Stomach (tissue), 8 donors: ENCODE measurements at regions not wholly inside any gene's neighbourhood (a gene's known extent, or its start where the extent isn't known, plus 50 kb on each side); places are given as distances from the start of the nearest gene placed in this dataset.
"Not testable (repeated sequence)": the region's sequence is repeated elsewhere in the genome, so short reads cannot be mapped to it uniquely, and the experiment has no call there.

ENCODE experiments used
- DNase-seq, 2 donors: peaks; one replicate each; pipeline versions ENCODE4 v3.0.0 to v3.0.0-alpha.2; 2013 to 2019
- H3K27ac ChIP-seq, 5 donors: fragments of 200-600 bp in 4 of 5; sonication (generic) in 4 of 5; one replicate each; pipeline ENCODE4 v1.5.1; 2013 to 2019; ENCODE audit warnings: mild to moderate bottlenecking in 1 of 5, moderate library complexity in 1 of 5
- H3K27me3 ChIP-seq, 3 donors: fragments of 200-600 bp; sonication (generic); one replicate each; pipeline ENCODE4 v1.5.1; 2017 to 2019; ENCODE audit warnings: mixed run types in 1 of 3
- H3K36me3 ChIP-seq, 4 donors: fragments of 200-600 bp; sonication (generic); 1 replicate in 3 of 4; 2 replicates in 1 of 4; pipeline ENCODE4 v1.5.1; 2016 to 2019
- H3K4me1 ChIP-seq, 4 donors: fragments of 200-600 bp; sonication (generic); one replicate each; pipeline ENCODE4 v1.5.1; 2016 to 2019
- H3K4me3 ChIP-seq, 4 donors: fragments of 200-600 bp; sonication (generic) in 3 of 4; one replicate each; pipeline ENCODE4 v1.5.1; 2016 to 2019; ENCODE audit warnings: mild to moderate bottlenecking in 1 of 4
- H3K9me3 ChIP-seq, 4 donors: fragments of 200-600 bp; sonication (generic); one replicate each; pipeline ENCODE4 v1.5.1; 2016 to 2019
- EP300 ChIP-seq: sonication (generic); formaldehyde crosslinking; IDR thresholded peaks from one replicate; pipeline ENCODE4 v1.6.1; 2017; ENCODE audit warnings: antibody characterized with exemption
- POLR2A ChIP-seq, 4 donors: fragments of 450-650 bp; IDR thresholded peaks; one replicate each; pipeline ENCODE4 v1.6.1; 2016; ENCODE audit warnings: antibody characterized with exemption in 4 of 4, control low read depth in 2 of 4, mild to moderate bottlenecking in 1 of 4, moderate library complexity in 1 of 4
- POLR2AphosphoS5 ChIP-seq, 3 donors: sonication (generic); formaldehyde crosslinking; IDR thresholded peaks; one replicate each; pipeline ENCODE4 v1.6.1; 2016; ENCODE audit warnings: antibody characterized with exemption in 3 of 3
- WGBS, 5 donors: extraction: QIAGEN DNeasy Blood & Tissue Kit in 3 of 5; methylation state at CpG; one replicate each; pipeline versions ENCODE4 v1.1.5 to v1.1.7; 2013 to 2018; 5-methylcytosine and 5-hydroxymethylcytosine counted together
- intact Hi-C: fragments of 100-400 bp; cut with DNase I; formaldehyde crosslinking; loops from one replicate; pipeline ENCODE4 v1.15.1; 2023; ENCODE audit warnings: low total_unique reads
- TF ChIP-seq, protein P1 (sequence below), 7 experiments: fragments of 450-650 bp in 4 of 7; fragments of 200-600 bp in 3 of 7; sonication (generic) in 3 of 7; IDR thresholded peaks; one replicate each; pipeline ENCODE4 v1.5.1; 2016 to 2019; ENCODE audit warnings: antibody characterized with exemption in 7 of 7, control low read depth in 2 of 7, mild to moderate bottlenecking in 1 of 7
- donor health status: healthy with polysubstance abuse.
- donor health status: Bipolar disorder and iron deficiency.
- donor health status: healthy.

- DNase-seq, result no peak
- intact Hi-C loops, result no loop called here
- WGBS, 5 donors, result 58 to 79% (median 69%) methylated on average over 2 of the region's 2 CpGs
- Histone ChIP-seq H3K27me3 (no peaks in the 10 kb centered on the region), H3K9me3 (peaks cover 0 to 17% (median 6%) of the 10 kb centered on the region in 4 donors), H3K27ac (no peak overlapping the region), H3K36me3 (no peaks in the 10 kb centered on the region), H3K4me3 (no peak overlapping the region), H3K4me1 (no peaks in the 10 kb centered on the region)
- TF ChIP-seq, protein P1, sequence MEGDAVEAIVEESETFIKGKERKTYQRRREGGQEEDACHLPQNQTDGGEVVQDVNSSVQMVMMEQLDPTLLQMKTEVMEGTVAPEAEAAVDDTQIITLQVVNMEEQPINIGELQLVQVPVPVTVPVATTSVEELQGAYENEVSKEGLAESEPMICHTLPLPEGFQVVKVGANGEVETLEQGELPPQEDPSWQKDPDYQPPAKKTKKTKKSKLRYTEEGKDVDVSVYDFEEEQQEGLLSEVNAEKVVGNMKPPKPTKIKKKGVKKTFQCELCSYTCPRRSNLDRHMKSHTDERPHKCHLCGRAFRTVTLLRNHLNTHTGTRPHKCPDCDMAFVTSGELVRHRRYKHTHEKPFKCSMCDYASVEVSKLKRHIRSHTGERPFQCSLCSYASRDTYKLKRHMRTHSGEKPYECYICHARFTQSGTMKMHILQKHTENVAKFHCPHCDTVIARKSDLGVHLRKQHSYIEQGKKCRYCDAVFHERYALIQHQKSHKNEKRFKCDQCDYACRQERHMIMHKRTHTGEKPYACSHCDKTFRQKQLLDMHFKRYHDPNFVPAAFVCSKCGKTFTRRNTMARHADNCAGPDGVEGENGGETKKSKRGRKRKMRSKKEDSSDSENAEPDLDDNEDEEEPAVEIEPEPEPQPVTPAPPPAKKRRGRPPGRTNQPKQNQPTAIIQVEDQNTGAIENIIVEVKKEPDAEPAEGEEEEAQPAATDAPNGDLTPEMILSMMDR (IDR thresholded peaks at IDR 0.05), result no peak
- no peak for TF ChIP-seq POLR2A (IDR thresholded peaks at IDR 0.05)
- no peak for TF ChIP-seq POLR2AphosphoS5 (IDR thresholded peaks at IDR 0.05)
Measured at GRCh38 chr14:28163897-28164296, 602.7 kb upstream of the FOXG1 start.

DNA sequence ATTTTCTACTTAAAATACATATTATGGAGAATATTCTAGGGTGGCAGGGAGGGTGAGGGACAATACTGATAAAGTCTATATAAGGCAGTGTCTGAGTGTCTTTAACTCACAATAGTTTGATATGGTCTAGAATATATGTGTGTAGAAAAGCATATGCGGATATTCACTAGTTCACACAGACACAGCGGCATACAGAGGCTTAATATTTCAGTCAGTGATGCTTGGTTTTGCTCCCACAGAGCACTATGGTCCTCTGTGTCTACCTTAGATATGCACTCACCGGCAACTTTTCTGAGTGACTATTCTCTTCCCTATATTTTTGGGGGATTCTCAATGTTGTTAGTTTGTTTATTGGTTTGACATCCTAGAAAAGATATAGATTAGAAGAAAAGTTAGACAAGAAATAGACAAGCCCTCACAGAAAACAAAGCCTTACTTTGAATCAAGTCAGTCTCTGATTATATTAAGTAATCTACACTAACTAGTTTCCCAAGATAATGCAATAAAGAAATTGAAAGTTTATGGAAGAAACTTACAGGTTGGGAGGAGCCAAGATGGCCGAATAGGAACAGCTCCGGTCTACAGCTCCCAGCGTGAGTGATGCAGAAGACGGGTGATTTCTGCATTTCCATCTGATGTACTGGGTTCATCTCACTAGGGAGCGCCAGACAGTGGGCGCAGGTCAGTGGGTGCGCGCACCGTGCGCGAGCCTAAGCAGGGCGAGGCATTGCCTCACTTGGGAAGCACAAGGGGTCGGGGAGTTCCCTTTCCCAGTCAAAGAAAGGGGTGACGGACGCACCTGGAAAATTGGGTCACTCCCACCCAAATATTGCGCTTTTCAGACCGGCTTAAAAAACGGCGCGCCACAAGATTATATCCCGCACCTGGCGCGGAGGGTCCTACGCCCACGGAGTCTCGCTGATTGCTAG, 578.4 kb upstream of the FOXG1 start:
- DNase-seq, intact Hi-C loops: not testable (repeated sequence)
- H3K9me3 ChIP-seq, result peaks cover 0 to 16% (median 6%) of the 10 kb centered on the region in 4 donors

DNA sequence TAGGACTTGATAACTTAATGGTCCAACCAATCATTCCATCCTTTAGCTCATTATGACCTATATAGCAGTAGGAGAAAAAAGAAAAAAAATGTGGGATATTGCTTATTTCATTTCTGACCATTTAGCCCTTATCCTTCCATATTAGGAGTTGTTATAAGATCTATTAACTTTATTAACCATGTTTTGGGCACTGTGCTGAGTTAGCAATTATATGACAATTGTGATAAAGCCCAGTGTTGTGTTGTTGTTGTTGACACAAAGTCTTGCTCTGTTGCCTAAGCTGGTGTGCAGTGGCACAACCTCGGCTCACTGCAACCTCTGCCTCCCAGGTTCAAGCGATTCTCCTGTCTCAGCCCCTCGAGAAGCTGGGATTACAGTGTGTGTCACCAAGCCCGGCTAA, 569.7 kb upstream of the FOXG1 start:
- H3K9me3 ChIP-seq, result peaks cover 0 to 5% (median 0%) of the 10 kb centered on the region in 4 donors
- 82 to 93% (median 89%) methylated on average over 4 of the region's 4 CpGs for WGBS, 5 donors
- H3K36me3 ChIP-seq, result no peaks in the 10 kb centered on the region
- H3K27me3 ChIP-seq, result no peaks in the 10 kb centered on the region
- no peak overlapping the region for H3K27ac ChIP-seq
- DNase-seq, result no peak
- intact Hi-C loops, result no loop called here
- H3K4me3 ChIP-seq, result no peak overlapping the region
- H3K4me1 ChIP-seq, result no peaks in the 10 kb centered on the region
- TF ChIP-seq, protein P1 (IDR thresholded peaks at IDR 0.05), result no peak
- TF ChIP-seq EP300 (no peak), POLR2A (IDR thresholded peaks at IDR 0.05) (no peak), POLR2AphosphoS5 (IDR thresholded peaks at IDR 0.05) (no peak)

More for the DNA sequence above, 578.4 kb upstream of the FOXG1 start:
- H3K27me3 ChIP-seq, H3K36me3 ChIP-seq, H3K27ac ChIP-seq, H3K4me3 ChIP-seq, H3K4me1 ChIP-seq: not testable (repeated sequence)
- WGBS, 5 donors, result 85 to 92% (median 90%) methylated on average over 29 of the region's 29 CpGs

GRCh38 chr14:28220391-28220790, 546.2 kb upstream of the FOXG1 start:
- intact Hi-C loops, result no loop called here
- H3K36me3 ChIP-seq, result no peaks in the 10 kb centered on the region

More at GRCh38 chr14:28220391-28220790, 546.2 kb upstream of the FOXG1 start:
- no peak for DNase-seq
- Histone ChIP-seq H3K9me3 (peaks cover 0 to 19% (median 5%) of the 10 kb centered on the region in 4 donors), H3K4me1 (no peaks in the 10 kb centered on the region), H3K27ac (no peak overlapping the region), H3K4me3 (no peak overlapping the region), H3K27me3 (no peaks in the 10 kb centered on the region)
- no peak for TF ChIP-seq EP300
- TF ChIP-seq, protein P1 (IDR thresholded peaks at IDR 0.05), result no peak
- WGBS, 5 donors, result 72 to 85% (median 74%) methylated on average over 2 of the region's 2 CpGs
